T-helper 1 cell treated with Interleukin-12 subunit alpha and Interleukin-12 subunit beta and Interleukin-4 antibody, amounts not matched to agents 30 ng/mL and 1 ng/mL, for 36 hours (primary cell): ENCODE measurements at regions not wholly inside any gene's neighbourhood (a gene's known extent, or its start where the extent isn't known, plus 50 kb on each side); places are given as distances from the start of the nearest gene placed in this dataset.

Experiments
- intact Hi-C: fragments of 100-400 bp; cut with micrococcal nuclease; formaldehyde crosslinking; loops from one replicate; pipeline ENCODE4 v1.15.1; 2024

GRCh38 chr19:31938675-31939074, 406.7 kb upstream of the ZNF507 start:
- intact Hi-C loops: no loop called here

- intact Hi-C loops: no loop called here
Observed at GRCh38 chr19:31940396-31940795, 405.0 kb upstream of the ZNF507 start.

GRCh38 chr19:31943191-31943661, 402.2 kb upstream of the ZNF507 start:
- intact Hi-C loops: no loop called here

- intact Hi-C loops: no loop called here
Observed at GRCh38 chr19:31943778-31944177, 401.6 kb upstream of the ZNF507 start.

GRCh38 chr19:31944326-31944725, 401.1 kb upstream of the ZNF507 start:
- intact Hi-C loops: no loop called here

GRCh38 chr19:31946491-31946890, 398.9 kb upstream of the ZNF507 start:
- intact Hi-C loops: no loop called here

- intact Hi-C loops: no loop called here
Observed at GRCh38 chr19:31947436-31948115, 397.8 kb upstream of the ZNF507 start.

GRCh38 chr19:31952693-31953092, 392.7 kb upstream of the ZNF507 start:
- intact Hi-C loops: no loop called here

GRCh38 chr19:31955061-31955460, 390.3 kb upstream of the ZNF507 start:
- intact Hi-C loops: no loop called here

- intact Hi-C loops: no loop called here
Observed at GRCh38 chr19:31955884-31956283, 389.5 kb upstream of the ZNF507 start.

- intact Hi-C loops: no loop called here
Observed at GRCh38 chr19:31956771-31957392, 388.5 kb upstream of the ZNF507 start.

- intact Hi-C loops: no loop called here
Observed at GRCh38 chr19:31957711-31958110, 387.7 kb upstream of the ZNF507 start.

- intact Hi-C loops: no loop called here
Observed at GRCh38 chr19:31959527-31960018, 385.8 kb upstream of the ZNF507 start.

- intact Hi-C loops: no loop called here
Observed at GRCh38 chr19:31960474-31960873, 384.9 kb upstream of the ZNF507 start.

- intact Hi-C loops: no loop called here
Observed at GRCh38 chr19:31961191-31961590, 384.2 kb upstream of the ZNF507 start.

- intact Hi-C loops: no loop called here
Observed at GRCh38 chr19:31961667-31962066, 383.7 kb upstream of the ZNF507 start.

GRCh38 chr19:31962561-31962996, 382.8 kb upstream of the ZNF507 start:
- intact Hi-C loops: no loop called here

- intact Hi-C loops: no loop called here
Observed at GRCh38 chr19:31963746-31964145, 381.7 kb upstream of the ZNF507 start.

- intact Hi-C loops: no loop called here
Observed at GRCh38 chr19:31969016-31969415, 376.4 kb upstream of the ZNF507 start.

- intact Hi-C loops: no loop called here
Observed at GRCh38 chr19:31970027-31970461, 375.4 kb upstream of the ZNF507 start.

GRCh38 chr19:31974290-31974689, 371.1 kb upstream of the ZNF507 start:
- intact Hi-C loops: no loop called here

- intact Hi-C loops: no loop called here
Observed at GRCh38 chr19:31974941-31975340, 370.5 kb upstream of the ZNF507 start.

GRCh38 chr19:31975461-31975860, 369.9 kb upstream of the ZNF507 start:
- intact Hi-C loops: no loop called here
